Activated naive CD4-positive, alpha-beta T cell treated with anti-CD3 and anti-CD28 coated beads, Interleukin-2, amount 10 ng/mL, durations not matched to agents 7 days and 5 days (primary cell): ENCODE measurements at regions not wholly inside any gene's neighbourhood (a gene's known extent, or its start where the extent isn't known, plus 50 kb on each side); places are given as distances from the start of the nearest gene placed in this dataset.
"Not testable (repeated sequence)": the region's sequence is repeated elsewhere in the genome, so short reads cannot be mapped to it uniquely, and the experiment has no call there.

Experiments
- CTCF ChIA-PET: fragments of 350-600 bp; sonication (Branson Sonifier 250); formaldehyde crosslinking; loops from one replicate; lab custom pipeline; 2021; ENCODE audit warnings: antibody characterized with exemption; lab: Charles Lee
- DNase-seq: peaks from one replicate; pipeline ENCODE4 v3.0.0-alpha.2; 2020
- H3K27ac Mint-ChIP-seq: one replicate; pipeline ENCODE4 v1.8.0; 2021; ENCODE audit warnings: mild to moderate bottlenecking, moderate library complexity, mixed read lengths
- H3K27me3 Mint-ChIP-seq: one replicate; pipeline ENCODE4 v1.8.0; 2021; ENCODE audit warnings: mild to moderate bottlenecking, mixed read lengths
- H3K36me3 Mint-ChIP-seq: one replicate; pipeline ENCODE4 v1.8.0; 2021; ENCODE audit warnings: mixed read lengths
- H3K4me1 Mint-ChIP-seq: one replicate; pipeline ENCODE4 v1.8.0; 2021; ENCODE audit warnings: mixed read lengths
- H3K4me3 Mint-ChIP-seq: one replicate; pipeline ENCODE4 v1.8.0; 2021; ENCODE audit warnings: mild to moderate bottlenecking, moderate library complexity, mixed read lengths
- H3K9me3 Mint-ChIP-seq: one replicate; pipeline ENCODE4 v1.8.0; 2021; ENCODE audit warnings: mixed read lengths

DNA sequence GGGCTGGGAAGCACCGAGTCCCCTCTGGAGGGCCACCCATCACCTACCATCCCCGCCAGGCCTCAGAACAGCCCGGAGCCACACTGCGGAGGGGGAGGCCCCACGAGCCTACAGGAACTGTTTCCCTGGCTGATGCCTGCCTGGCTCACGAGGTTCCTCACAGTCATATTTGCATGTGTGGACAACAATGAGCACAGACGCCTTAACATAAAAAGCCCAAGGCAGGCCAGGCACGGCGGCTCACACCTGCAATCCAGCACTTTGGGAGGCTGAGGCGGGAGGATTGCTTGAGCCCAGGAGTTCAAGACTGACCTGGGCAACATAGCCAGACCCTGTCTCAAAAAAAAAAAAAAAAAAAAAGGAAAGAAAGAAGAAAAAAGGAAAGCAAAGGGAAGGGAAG is 125.9 kb downstream of the FAM53A start:
- no peak overlapping the region for H3K27ac Mint-ChIP-seq
- H3K9me3 Mint-ChIP-seq, result no peaks in the 10 kb centered on the region
- H3K27me3 Mint-ChIP-seq, result peaks cover 27% of the 10 kb centered on the region
- CTCF ChIA-PET, result no interaction called here
- DNase-seq, result no peak
- H3K4me1 Mint-ChIP-seq, result no peaks in the 10 kb centered on the region
- H3K36me3 Mint-ChIP-seq, result no peaks in the 10 kb centered on the region
- no peak overlapping the region for H3K4me3 Mint-ChIP-seq

DNA sequence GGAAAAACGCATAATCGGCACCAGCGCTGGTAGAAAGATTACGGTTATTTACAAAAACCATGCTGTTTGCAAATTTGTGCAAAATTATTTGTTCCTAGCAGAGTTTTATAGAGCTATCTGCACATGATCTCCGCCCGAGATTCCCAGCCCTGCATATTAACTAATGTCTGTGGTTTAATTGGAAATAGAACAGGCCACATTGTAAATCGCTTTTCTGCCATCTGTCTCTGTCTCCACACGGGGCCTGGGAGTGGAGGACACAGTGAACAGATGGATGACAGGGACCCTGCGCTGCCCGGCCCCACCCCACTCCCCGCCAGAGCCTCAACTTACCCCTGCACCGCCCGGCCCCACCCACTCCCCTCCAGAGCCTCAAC is 126.9 kb downstream of the FAM53A start:
- Mint-ChIP-seq H3K27ac (no peak overlapping the region), H3K27me3 (peaks cover 27% of the 10 kb centered on the region), H3K4me3 (no peak overlapping the region), H3K36me3 (no peaks in the 10 kb centered on the region), H3K4me1 (no peaks in the 10 kb centered on the region), H3K9me3 (no peaks in the 10 kb centered on the region)
- DNase-seq, result no peak
- CTCF ChIA-PET, result no interaction called here

DNA sequence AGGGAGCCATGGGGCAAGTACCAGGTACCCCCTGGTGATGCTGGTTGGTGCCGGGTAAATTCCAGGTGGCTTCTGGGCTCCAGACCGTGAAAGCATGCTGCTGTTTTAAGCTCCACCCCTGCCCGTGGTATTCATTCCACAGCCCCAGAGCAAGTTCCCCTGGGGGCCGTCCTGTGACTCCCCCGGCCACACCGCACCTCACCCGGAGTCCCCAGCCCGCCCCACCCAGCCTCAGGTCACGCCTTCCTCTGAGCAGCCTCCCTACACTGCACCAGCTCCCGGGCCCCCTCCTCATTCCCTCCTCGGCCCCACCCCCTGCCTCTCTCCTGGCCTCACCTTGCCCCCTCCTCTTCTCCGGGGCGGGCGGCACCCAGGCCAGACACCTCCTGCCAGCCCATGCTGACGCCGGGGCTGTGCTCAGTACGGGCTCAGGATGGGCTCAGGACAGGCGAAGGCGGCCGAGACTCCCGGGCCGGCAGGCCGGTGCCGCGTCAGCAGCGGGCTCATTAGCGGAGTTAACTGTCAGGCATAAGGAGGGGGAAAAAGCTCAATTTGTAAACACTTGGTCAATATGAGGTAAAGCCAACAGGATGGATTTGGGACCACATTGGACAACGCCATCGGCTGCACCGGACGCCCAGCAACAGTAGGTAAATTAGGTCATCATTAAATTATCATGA is 127.4 kb downstream of the FAM53A start:
- Mint-ChIP-seq H3K4me3 (no peak overlapping the region), H3K27me3 (peaks cover 27% of the 10 kb centered on the region), H3K4me1 (no peaks in the 10 kb centered on the region), H3K27ac (no peak overlapping the region), H3K36me3 (no peaks in the 10 kb centered on the region), H3K9me3 (no peaks in the 10 kb centered on the region)
- no peak for DNase-seq
- CTCF ChIA-PET, result no interaction called here

DNA sequence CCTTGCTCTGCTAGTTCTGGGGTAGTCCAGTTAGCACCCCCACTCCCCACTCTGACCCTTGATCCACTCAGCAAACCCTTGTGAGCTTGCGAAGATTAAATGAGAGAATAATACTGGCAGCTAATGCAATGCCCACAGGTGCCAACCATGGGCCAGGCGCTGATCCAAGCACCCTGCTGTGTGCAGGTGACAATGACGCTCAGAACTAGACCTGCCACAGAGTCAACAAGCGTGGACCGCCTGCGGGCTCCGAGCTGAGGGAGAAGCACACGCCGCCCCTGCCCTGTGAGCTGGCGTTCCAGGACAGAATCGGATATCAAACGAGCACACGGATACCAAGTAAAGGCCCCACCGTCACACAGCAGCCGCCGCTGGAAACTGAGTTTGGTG is 129.2 kb downstream of the FAM53A start:
- Mint-ChIP-seq H3K36me3 (no peaks in the 10 kb centered on the region), H3K27me3 (peaks cover 25% of the 10 kb centered on the region), H3K27ac (no peak overlapping the region), H3K4me1 (no peaks in the 10 kb centered on the region), H3K9me3 (no peaks in the 10 kb centered on the region), H3K4me3 (no peak overlapping the region)
- CTCF ChIA-PET, result no interaction called here
- no peak for DNase-seq

DNA sequence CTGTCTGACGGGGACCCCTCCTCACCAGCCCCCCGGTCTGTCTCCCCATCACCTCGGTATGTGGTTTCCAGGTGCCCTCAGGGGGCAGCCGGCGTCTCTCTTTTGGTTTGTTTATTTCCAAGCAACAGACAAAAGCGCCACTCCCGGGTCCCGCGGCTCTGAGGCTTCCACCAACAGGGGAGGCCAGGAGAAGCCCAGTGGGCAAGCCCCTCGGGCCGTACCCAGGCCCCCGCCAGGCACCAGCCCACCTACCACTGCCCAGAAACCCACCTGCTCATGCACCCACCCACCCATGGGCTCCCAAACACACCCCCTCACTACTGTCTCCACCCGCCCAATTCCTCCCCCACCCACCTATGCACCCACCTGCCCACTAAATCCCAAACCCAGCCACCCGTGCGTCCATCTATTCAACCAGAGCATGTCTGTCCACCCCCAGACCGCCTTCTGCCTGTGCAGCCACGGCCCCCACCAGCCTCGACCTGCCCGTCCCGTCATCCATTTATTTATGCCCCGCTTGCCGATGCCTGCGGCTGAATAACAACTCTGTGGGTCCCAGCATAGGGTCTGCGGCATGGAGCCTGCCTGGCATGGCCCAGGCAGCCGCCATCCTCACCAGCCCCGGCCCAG is 129.8 kb downstream of the FAM53A start:
- CTCF ChIA-PET, result no interaction called here
- Mint-ChIP-seq H3K4me1 (no peaks in the 10 kb centered on the region), H3K27me3 (peaks cover 23% of the 10 kb centered on the region), H3K9me3 (no peaks in the 10 kb centered on the region), H3K27ac (no peak overlapping the region), H3K36me3 (no peaks in the 10 kb centered on the region), H3K4me3 (no peak overlapping the region)
- DNase-seq, result no peak

DNA sequence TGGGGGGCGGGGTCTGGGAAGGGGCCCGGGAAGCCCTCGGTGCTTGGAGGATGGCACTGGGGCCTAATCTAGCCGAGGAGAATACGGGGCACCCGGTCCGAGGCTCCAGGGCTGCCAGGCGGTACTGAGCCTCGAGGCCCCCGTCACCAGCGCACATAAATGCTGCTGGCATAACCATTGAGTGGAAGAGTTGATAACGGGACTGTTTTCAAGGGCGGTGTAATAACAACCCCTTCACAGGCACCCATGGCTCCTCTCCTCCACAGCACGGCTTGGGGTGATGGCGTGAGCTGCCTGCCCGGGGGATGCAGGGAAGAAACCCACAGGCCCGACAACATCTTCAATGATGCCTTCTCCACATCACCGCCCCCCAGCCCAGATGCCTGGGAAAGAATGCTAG is 130.7 kb downstream of the FAM53A start:
- Mint-ChIP-seq H3K4me1 (no peaks in the 10 kb centered on the region), H3K27me3 (peaks cover 31% of the 10 kb centered on the region), H3K36me3 (no peaks in the 10 kb centered on the region), H3K4me3 (no peak overlapping the region), H3K9me3 (no peaks in the 10 kb centered on the region), H3K27ac (no peak overlapping the region)
- no peak for DNase-seq
- CTCF ChIA-PET, result no interaction called here

DNA sequence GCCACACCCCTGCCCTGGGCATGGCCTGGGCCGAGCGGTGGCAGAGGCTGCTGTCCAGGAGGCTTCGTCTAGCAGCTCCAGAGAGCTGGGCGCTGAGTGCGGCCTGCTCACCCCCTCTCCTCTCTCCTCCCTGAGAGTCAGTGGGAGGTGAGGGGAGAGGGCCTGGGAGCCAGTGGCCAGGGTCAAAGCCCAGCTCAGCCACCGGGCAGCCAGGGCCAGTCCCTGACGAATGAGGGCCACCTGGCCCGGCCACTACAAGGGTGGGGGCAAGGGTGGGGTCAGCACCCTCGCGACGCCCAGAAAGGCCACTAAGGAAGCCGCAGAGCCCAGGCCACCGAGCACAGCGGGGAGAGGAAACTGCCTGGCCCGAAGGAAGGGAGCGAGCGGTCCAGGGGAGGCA is 131.7 kb downstream of the FAM53A start:
- DNase-seq, result no peak
- Mint-ChIP-seq H3K27ac (no peak overlapping the region), H3K27me3 (peaks cover 36% of the 10 kb centered on the region), H3K9me3 (no peaks in the 10 kb centered on the region), H3K36me3 (no peaks in the 10 kb centered on the region), H3K4me1 (no peaks in the 10 kb centered on the region), H3K4me3 (no peak overlapping the region)
- CTCF ChIA-PET, result no interaction called here

DNA sequence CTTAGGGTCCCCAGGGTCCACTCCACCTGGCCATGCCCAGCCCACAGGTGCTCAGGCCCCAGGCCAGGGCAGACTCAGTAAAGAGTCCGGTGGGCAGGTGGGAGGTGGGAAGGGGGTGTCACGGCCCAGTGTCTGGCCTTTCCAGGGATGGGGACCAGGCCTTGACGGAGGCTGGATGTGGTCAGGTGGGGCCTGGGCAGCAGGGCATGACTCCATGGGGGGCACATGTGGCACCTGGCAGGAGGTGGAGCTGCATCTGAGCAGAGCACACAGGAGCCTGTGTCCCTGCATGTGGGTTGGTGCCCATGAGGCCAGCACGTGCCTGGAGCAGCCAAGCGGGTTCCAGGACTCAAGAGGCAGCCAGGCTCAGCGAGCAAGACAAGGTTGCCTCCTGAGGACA is 132.9 kb downstream of the FAM53A start:
- no peaks in the 10 kb centered on the region for H3K9me3 Mint-ChIP-seq
- H3K27me3 Mint-ChIP-seq, result peaks cover 30% of the 10 kb centered on the region
- CTCF ChIA-PET, result no interaction called here
- H3K36me3 Mint-ChIP-seq, result no peaks in the 10 kb centered on the region
- no peaks in the 10 kb centered on the region for H3K4me1 Mint-ChIP-seq
- H3K4me3 Mint-ChIP-seq, result no peak overlapping the region
- H3K27ac Mint-ChIP-seq, result no peak overlapping the region
- DNase-seq, result no peak

DNA sequence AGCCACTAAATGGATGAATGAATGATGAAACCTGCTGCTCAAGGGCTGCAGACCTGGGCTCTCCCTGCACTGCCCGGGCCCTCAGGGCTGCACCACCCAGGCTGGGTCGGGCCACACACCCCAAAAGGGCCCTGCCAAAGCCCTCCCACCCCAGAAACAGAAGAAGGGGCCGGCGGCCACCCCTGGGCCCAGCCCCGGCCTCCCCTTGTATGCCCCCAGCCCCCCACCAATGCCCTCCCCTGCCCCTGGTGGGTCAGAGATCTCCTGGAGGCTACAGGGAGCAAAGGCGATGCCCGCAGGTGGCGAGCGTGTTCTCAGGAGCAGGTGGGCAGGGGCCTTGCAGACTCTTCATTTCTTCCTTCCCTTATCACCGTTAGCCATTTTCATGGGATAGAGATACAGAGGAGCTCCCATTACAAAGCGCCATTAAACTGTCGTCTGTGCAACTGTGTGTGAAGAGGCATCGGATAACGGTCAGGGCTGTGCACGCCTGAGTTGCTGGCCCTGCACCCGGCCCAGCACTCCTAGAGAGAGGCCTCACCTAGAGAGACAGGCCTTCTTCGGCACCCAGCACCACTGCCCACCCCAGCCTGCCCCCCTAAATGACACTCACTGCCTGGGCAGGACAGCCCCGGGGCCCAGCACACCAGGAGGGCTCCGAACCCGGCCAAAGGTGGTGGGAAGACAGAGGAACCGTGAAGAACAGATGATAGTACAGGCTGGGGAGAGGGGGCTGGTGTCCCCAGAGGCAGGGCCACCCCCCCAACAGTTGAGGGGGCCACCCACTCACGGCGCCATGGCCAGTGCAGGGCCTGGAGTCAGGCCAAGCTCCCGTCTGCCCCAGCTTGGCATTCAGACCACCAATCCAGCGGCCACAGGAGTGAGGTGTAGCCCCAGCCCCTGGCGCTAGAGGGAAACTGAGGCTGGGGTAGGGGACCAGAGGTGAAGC is 133.7 kb downstream of the FAM53A start:
- peaks cover 26% of the 10 kb centered on the region for H3K27me3 Mint-ChIP-seq
- no peaks in the 10 kb centered on the region for H3K9me3 Mint-ChIP-seq
- H3K4me1 Mint-ChIP-seq, result no peaks in the 10 kb centered on the region
- DNase-seq, result no peak
- H3K27ac Mint-ChIP-seq, result no peak overlapping the region
- no peak overlapping the region for H3K4me3 Mint-ChIP-seq
- CTCF ChIA-PET, result interaction anchor here (1.5 kb wide), 1 partner anchor 12 kb away, joined by 8 read pairs; no protein-coding TSS in a partner anchor
- no peaks in the 10 kb centered on the region for H3K36me3 Mint-ChIP-seq

DNA sequence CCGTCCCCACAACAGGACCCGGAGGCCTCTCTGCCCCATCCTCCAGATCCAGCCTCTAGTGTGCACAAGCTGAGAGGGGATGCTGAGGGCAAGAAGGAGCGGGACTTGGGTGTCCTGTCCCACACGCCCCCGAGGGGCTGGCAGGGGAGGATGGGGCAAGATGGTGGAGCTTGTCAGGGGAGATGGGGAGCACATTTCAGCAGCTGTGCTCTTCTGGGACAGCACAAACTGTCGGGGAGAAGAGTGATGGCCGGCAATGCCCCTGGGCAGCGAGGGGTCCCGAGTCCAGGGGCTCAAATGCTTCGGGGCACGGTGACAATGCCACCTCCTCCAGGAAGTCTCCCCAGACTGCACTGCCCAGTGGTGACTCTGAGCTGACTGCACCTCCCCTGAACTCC is 134.5 kb downstream of the FAM53A start:
- no peaks in the 10 kb centered on the region for H3K9me3 Mint-ChIP-seq
- H3K36me3 Mint-ChIP-seq, result no peaks in the 10 kb centered on the region
- H3K4me1 Mint-ChIP-seq, result peaks cover 4% of the 10 kb centered on the region
- H3K27me3 Mint-ChIP-seq, result peaks cover 19% of the 10 kb centered on the region
- CTCF ChIA-PET, result interaction anchor here (0.7 to 1.6 kb wide), 3 partner anchors 13 to 452 kb away, joined by 3 to 8 read pairs (median 7); no protein-coding TSS in a partner anchor
- no peak overlapping the region for H3K4me3 Mint-ChIP-seq
- DNase-seq, result no peak
- H3K27ac Mint-ChIP-seq, result no peak overlapping the region

DNA sequence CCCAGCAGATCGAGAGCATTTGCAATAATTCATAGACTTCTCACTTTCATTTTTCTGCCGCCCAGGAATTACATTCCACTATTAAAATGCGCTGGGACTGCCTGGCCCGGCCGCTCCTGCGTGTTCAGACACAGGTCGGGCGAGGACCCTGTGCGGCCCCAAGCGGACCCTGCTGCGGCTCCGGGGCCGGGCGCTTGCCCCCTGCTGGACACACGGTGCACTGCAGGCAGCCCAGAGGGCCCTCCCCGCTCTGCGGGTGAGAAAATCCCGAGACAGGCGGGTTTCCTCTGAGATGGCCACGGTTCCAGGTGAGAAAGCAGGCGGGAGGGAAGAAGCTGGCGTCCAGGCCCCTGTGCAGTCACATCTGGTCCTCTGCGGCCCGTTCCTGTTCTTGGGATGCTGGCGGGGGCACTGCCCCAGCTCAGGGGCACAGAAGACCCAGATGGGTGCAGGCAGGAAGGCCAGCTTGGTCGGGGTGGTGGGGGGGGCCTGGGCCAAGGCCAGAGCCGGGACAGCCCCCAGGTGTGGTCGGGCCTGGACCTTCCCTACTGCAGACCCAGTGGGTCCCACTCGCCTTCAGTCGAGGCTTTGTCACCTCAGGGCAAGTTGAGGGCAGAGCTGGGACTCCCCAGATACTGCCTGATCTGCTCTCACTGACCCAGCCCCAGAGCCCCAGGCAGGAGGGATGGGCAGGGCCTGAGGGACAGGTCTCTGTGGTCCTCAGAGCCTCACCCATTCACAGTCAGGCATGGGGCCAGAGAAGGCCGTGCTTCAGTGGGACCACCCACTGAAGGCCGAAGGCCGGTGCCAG is 135.1 kb downstream of the FAM53A start:
- Mint-ChIP-seq H3K4me3 (peak overlapping the region; percentile 18), H3K27me3 (peaks cover 18% of the 10 kb centered on the region)
- DNase-seq, result peak; percentile 61
- not testable (repeated sequence) for H3K27ac Mint-ChIP-seq, H3K9me3 Mint-ChIP-seq, H3K36me3 Mint-ChIP-seq, H3K4me1 Mint-ChIP-seq
- CTCF ChIA-PET, result interaction anchor here (0.7 to 1.6 kb wide), 5 partner anchors 13 to 452 kb away, joined by 3 to 8 read pairs (median 3); no protein-coding TSS in a partner anchor

DNA sequence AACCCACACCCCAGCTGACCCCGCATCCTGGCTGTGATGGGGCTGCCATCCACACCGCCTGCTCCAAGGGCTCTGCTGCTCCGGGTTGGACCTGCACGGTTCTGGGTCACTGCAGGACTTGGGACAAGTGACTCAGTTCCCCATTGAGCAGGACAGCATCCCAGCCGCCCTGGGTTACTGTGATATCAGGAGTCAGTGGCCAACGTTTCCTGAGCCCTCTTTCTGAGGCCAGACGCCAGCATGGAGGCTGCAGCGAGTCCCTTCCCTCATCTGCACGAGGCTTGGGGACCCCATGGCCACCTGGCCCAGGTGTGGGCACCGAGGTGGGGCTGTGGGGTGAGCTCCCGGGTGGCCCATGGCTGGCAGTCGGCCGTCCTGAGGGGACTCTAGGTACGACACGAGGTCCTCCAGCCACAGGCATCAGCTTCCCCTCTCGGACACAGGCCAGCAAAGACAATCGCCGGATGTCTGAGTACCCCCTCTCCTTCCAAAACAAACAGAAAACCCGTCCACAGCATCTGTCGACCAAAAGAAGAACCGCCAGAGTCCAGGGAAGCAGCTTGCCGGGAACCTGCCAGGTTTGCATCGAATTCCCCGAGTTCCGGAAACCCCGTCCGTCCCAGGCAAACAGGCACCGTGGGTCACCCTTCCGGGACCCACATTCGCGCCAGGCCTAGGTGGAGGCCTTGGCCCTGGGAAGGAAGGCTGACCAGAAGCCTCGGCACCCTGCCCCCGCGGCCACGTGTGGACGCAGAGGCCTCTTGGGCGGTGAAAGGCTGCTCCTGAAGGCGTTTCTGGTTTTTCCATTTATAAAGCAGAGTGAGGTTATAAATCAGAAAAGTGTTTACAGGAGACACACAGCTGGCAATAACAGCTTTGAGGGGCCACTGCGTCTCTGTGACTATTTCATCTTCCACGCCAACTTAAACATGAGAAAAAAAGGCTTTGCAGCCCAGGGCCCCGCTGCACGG is 136.0 kb downstream of the FAM53A start:
- Mint-ChIP-seq H3K4me3 (peak overlapping the region; percentile 18), H3K4me1 (peaks cover 4% of the 10 kb centered on the region), H3K27me3 (peaks cover 18% of the 10 kb centered on the region), H3K27ac (no peak overlapping the region), H3K9me3 (no peaks in the 10 kb centered on the region), H3K36me3 (no peaks in the 10 kb centered on the region)
- DNase-seq, result no peak
- CTCF ChIA-PET, result interaction anchor here (0.6 to 1.6 kb wide), 6 partner anchors 14 to 447 kb away, joined by 3 to 8 read pairs (median 4); no protein-coding TSS in a partner anchor
